HG02588 (cell line): ENCODE measurements at regions not wholly inside any gene's neighbourhood (a gene's known extent, or its start where the extent isn't known, plus 50 kb on each side); places are given as distances from the start of the nearest gene placed in this dataset.
"Not testable (repeated sequence)": the region's sequence is repeated elsewhere in the genome, so short reads cannot be mapped to it uniquely, and the experiment has no call there.

Experiments
- ATAC-seq: cut with Tn5 transposase; IDR thresholded peaks from one replicate; pipeline ENCODE4 v1.9.1; 2021; ENCODE audit warnings: mild to moderate bottlenecking, moderate library complexity; ENCODE audit not compliant: unreplicated experiment

DNA sequence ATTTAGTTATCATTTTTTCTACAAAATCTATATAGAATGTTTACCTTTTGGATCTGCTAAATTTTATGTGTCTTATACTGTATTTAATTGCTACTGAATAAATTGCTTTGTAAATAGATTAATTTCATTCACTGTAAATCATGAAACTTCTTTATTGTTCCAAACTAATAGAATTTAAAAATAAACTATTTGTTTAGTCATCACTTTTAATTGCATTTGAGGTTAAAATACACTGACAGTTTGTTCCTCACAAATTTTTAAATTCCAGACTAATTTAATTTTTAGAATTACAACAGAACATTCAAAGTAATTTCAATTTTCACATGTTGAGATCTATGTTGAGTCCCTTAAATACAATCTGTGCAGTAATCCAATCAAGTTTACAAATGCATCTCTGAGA, 1633.2 kb upstream of the NUDT12 start:
- no peak for ATAC-seq

DNA sequence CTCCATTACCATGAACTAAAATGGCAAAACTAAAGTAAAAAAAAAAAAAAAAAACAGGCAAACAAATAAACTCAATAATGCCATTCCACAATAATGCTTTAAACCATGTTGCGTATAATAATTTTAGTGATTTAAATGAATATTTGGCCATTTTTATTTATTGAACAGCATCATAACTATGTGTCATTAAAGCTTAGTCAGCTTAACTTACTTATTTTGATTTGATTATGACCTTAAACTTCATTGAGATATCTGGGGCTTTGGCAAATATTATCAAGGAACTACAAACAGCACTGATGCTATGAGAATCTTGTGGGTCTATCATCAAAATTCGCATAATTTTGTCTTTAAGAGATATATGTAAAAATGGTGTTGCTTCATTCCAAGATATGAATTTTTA, 1610.3 kb upstream of the NUDT12 start:
- no peak for ATAC-seq

DNA sequence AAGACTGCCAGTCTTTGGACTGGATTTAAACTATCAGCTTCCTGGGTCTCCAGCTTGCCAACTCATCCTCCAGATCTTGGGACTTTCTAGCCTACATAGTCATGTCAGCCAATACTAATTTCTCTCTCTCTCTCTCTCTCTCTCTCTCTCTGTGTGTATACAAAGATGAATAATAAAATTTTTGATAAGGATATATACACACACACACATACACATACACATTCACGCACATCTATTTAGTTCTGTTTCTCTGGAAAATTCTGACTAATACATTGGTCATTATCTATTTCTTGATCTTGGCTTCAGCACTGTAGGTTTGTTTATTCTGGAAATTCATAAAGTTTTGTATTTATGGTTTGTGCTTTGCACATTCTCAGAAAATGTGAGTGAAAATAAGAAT, 1606.2 kb upstream of the NUDT12 start:
- no peak for ATAC-seq

DNA sequence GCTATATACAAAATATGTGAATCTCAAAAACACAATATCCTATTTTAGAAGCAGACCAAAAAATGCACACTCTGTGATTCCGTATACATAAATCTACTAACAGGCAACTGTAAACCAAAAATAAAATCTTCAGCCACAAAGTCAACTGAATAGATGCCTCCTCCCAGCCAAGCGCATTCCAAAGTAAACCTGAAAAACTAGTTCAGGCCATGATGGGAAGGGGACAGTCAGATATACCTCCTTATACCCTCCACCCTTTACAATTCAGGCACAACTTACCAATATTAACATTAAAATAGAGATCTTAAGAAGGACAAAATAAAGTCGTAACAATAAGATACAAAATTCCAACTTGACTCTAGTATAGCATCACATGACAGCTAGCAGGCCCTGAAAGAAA, 1604.5 kb upstream of the NUDT12 start:
- ATAC-seq, result no peak

DNA sequence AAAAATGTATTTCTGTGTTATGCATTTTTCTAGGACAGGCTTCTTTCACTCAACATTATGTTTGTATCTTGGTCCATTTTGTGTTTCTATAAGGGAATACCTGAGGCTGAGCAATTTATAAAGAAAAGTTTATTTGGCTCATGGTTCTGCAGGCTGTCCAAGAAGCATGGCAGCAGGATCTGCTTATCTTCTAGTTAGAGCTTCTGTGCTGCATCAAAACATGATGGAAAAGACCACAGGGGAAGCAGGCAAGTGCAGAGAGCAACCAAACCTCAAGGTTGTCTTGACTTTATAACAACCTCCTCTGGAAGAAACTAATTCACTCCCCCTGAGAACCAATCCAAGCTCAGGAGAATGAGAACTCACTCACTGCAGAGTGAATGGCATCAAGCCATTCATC, 1601.0 kb upstream of the NUDT12 start:
- no peak for ATAC-seq

DNA sequence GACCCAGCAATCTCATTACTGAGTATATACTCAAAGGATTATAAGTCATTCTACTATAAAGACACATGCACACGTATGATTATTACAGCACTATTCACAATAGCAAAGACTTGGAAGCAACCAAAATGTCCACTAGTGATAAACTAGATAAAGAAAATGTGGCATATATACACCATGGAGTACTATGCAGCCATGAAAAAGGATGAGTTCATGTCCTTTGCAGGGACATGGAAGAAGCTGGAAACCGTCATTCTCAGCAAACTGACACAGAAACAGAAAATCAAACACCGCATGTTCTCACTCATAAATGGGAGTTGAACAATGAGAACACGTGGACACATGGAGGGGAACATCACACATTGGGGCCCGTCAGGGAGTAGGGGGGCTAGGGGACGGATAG, 1600.0 kb upstream of the NUDT12 start:
- not testable (repeated sequence) for ATAC-seq

DNA sequence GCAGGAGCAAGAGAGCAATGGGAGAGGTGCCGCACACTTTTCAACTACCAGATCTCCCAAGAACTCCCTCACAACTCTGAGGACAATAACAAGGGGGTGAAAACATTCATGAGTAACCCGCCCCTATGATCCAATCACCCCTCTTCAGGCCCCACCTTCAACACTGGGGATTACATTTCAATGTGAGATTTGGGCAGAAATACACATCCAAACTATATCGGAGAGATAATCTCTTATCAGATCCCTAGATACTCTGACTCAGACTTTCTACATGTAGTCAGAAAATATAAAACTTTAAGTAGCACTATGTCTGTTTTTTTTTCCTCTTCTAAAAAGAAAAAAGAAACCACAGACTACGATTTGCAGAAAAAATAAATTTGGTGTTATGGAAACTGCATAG, 1595.9 kb upstream of the NUDT12 start:
- no peak for ATAC-seq

DNA sequence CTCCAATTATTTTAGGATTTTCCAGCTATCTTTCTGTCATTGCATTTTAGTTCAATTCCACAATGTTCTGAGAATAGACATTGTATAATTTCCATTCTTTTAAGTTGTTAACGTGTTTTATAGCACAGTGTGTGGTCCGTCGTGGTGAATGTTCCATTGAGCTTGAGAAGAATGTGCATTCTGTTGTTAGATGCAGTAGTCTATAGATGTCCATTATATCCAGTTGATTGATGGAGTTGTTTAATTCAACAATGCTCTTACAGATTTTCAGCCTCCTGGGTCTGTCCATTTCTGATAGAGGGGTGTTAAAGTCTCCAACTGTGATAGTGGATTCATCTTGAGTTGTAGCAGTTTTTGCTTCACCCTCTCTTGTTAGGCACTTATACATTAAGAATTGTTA, 1587.7 kb upstream of the NUDT12 start:
- no peak for ATAC-seq

DNA sequence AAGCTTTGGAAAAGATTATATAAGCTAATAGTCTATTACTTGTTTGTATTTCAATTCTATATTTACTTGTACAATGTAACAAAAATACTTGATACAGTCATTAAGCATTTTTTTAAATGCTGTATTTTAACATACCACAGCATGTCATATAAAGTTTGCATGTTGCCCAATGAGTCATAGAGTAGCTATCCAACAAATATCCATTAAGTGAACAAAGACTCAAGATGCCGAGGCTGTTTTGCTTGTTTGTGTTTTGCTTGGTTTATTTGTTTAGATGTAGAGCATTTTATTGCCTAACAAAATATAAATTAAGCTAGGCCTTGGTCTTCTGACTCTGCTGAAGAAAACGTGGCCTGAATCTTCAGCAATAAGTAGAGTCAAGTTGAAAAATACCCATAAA, 1584.3 kb upstream of the NUDT12 start:
- ATAC-seq, result no peak

DNA sequence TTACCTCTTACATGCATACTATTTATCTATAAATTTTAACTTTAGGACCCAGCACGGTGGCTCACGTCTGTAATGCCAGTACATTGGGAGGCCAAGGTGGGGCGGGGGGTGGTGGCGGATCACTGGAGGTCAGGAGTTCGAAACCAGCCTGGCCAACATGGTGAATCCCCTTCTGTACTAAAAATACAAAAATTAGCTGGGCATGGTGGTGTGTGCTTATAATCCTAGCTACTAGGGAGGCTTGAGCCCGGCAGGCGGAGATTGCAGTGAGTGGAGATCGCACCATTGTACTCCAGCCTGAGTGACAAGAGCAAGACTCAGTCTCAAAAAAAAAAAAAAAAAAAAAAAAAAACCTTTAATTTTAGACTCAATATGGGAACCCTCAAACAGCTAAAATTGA, 1582.6 kb upstream of the NUDT12 start:
- ATAC-seq, result no peak

DNA sequence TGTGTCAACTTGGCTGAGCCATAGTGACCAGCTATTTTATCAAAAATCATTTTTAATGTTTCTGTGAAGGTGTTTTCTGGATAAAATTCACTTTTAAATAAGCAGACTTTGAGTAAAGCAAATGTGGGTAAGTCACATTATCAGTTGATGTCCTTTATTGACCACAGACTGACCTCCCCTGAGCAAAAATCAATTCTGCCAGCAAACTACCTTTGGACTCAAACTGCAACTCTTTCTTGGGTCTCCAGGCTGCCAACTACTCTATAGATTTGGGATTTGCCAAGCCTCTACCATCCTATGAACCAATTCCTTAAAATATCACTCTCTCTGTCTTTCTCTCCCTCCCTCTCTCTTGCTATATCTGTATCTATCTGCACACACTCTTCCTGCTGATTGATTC, 1571.7 kb upstream of the NUDT12 start:
- ATAC-seq, result no peak

DNA sequence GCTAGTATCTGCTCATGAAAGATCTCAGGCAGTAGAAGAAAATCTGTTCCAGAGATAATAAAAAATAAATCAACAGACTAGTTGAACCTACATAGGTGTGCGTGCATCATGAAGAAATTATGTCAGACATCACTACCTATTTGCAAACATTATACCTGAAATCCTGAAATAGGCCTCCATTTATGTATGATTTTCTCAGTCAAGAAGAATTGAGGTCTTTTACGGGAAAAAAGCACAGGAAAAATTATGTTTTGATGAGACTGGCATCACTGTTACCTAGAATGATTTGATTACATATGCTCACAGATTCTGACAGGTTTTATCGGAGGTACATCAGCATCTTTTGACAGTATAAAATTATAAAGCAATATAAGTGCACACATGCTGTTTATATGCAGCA, 1570.5 kb upstream of the NUDT12 start:
- ATAC-seq, result no peak

DNA sequence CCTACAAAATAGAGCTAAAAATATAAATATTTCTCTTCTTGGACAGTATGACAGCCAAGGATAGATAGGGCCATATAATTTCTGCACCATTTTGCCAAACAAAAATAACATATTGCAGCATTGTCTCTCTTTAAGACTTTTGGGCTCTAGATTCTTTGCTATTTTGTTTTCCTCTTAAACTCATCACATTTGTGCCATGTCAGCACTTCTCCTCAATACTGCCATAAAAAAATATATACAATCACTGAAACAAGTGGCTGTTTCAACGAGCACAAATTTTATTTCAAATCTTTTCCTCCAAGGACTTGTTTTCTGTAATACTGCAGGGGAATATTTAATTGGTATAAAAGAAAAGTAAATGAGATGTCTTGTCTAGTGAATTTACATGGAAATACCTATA, 1570.0 kb upstream of the NUDT12 start:
- ATAC-seq, result no peak

DNA sequence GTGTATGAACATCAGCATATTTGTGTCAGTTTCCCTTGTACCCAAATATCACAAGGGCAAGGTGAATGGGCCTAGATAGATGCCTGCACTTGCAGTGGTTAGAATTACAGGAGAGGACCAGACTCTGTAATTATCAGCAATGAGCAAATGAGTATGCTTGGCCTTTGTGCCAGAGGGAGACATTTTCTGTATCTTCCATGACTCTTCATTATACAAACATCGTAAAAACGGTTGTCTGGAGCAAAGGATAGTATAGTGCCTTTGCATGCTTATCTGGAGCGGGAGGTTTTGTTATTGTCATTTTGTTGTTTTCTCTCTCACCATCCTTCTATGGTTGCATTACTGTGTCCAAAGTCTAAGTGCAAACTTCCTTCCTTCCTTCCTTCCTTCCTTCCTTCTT, 1568.5 kb upstream of the NUDT12 start:
- ATAC-seq, result no peak

DNA sequence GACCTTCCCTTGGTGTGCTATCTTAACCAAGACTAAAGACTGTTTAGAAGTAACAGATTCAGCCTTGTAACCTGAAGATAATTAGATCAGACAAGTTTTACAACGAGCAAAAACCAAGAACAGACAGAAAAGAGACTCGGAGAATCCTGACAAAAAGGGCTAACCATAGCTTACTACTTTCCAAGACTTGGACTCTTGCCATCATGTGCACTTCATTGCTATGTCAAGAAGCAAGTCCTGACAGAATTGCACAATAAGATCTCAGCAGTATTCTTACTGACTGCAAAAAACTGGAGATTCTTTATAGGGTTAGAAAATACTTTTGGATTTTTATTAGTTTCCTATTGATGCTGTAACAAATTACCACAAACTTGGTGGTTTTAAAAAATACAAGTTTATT, 1539.0 kb upstream of the NUDT12 start:
- ATAC-seq, result no peak

DNA sequence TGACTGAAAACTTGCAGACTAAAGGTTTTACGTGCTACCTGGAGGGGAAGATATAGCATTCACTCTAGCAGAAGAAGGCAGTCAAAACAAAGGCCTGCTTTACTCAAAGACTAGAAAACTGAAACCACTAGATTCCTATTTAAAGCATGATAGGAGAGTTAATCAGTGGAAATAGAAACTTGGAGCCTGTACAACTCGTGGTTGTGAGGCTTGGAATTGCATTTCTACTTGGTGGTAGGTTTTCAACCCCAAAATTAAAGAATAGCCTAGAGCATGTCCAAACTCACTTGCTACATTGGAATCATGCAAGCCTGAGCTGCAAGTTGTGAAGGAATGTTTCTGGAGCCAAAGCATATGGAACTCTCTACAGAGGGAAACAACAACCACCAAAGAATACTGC, 1526.4 kb upstream of the NUDT12 start:
- ATAC-seq, result no peak

DNA sequence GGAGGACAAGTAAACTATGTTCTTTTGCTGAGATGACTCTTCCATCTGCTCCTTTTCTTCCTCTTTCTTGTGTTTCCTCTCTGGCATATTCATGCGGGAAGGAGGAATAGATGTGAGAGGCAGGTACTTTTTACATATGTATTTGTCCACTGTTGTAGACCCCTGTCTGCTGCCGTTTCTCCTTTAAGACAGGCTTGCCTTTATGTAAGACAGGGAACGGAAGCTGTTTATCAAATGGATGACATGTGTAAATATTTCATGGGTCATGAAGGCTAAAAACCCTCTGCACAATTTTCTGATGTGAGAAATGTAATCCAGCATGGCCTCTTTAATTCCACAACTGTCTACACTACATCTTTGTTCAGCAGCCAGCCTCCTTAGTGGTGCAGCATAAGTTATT, 1525.5 kb upstream of the NUDT12 start:
- no peak for ATAC-seq

DNA sequence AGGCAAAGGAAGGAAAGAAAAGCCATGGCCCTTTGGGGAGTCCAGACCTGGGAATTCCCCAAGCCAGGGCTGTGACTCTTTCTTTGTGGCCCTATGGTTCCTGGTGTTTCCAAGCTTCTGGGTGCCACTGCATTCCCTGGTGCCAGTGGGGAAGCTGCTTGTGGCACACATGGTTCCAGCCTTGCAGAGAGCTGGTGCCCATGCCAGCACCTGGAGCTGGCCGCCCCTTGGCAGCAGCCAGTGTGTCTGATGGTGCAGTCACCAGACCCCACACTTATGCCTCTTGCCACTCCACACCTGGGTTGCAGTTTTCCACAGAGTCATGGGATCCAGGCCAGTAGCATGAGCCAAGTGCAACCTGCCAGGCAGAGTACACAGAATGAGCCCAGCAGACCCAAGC, 1495.3 kb upstream of the NUDT12 start:
- no peak for ATAC-seq

DNA sequence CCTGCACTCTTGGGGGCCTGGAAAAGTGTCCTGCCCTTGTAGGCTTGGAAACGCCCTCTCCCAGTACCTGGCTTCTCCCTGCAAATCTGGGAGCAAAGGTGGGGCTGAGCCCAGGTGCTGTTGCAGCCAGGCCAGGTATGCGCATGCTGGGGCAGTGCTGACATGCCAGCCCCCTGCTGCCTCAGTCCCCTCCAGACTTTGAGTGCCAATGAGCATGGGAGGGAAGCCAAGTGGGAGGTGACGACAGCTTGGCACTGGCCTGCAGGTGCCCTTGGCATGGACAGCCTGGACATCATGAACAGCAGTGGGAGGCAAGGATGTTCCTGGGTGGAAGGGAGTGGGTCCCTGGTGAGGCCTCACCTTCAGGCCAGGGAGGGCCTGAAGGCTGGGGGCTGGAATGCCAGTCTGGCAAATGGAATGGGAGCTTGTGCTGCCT, 1494.4 kb upstream of the NUDT12 start:
- ATAC-seq, result no peak

DNA sequence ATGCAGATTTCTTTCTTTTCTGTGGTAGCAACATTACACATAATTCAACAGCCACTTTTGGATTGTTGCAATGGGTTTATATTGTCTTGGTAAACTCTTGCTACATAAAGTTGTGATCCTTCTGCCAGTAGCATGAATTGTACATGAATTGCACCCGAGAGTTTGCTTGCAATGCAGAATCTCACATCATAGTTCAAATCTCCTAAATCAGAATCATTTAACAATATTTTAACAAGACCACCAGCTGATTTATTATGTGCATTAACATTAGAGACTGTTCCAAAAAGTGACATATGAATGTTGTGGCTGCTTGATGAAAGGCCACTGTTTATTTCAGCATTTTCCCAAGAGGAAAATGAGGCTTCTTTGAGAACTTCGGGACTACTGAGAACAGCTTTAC, 1491.8 kb upstream of the NUDT12 start:
- ATAC-seq, result no peak

DNA sequence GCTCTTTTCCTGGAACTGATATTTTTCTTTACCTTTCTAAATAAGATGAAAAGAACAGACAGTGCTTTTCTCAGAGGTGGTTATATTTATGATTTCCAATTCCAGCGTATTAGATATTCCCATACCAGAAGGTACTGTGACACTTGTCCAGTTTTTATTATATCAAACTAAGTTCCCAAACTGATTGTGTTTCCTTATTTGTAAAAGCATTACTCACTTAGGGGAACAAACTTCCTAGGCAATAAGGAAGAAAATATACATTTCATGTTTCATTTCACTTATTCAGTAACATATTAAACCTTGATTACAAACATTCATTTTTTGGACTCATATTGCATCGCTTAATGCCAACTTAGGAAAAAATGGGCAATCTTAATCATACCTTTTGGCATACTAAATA, 1480.0 kb upstream of the NUDT12 start:
- ATAC-seq, result no peak

DNA sequence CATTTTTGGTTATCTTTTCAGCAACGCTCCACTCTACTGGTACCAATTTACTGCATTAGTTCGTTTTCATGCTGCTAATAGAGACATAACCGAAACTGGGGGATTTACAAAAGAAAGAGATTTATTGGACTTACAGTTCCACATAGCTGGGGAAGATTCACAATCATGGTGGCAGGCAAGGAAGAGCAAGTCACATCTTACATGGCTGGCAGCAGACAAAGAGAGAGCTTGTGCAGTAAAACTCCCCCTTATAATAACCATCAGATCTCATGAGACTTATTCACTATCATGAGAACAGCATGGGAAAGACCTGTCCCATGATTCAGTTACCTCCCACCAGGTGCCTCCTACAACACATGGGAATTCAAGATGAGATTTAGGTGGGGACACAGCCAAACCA, 1474.2 kb upstream of the NUDT12 start:
- not testable (repeated sequence) for ATAC-seq

DNA sequence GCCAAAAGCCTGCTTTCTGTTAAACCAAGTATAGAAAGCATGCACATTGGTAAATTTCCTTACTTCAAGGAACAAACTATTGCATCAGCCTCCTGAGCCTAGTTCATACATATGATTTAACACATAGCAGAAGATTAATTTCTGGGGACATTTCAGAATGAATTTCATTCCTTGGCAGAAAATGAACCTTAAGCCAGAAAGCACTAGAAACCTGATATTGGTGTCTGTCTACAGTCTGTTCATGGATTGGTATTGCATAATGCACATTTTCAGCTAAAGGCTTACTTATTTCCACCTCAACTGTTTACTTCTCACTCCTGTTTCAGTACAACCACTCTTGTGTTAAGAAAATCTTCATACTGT, 1471.8 kb upstream of the NUDT12 start:
- ATAC-seq, result no peak
